OCI-LY3 (cell line): ENCODE measurements at regions not wholly inside any gene's neighbourhood (a gene's known extent, or its start where the extent isn't known, plus 50 kb on each side); places are given as distances from the start of the nearest gene placed in this dataset.

Source experiments
- H2AFZ ChIP-seq: fragments of 200-600, 300-600 bp; shearing (Covaris generic); 2 replicates; pipeline ENCODE4 v1.6.0; 2014; ENCODE audit warnings: antibody characterized with exemption, low read depth, low read length
- H3K27ac ChIP-seq: fragments of 200-600, 300-600 bp; sonication (generic); 2 replicates; pipeline ENCODE4 v1.5.1; 2014; ENCODE audit warnings: mild to moderate bottlenecking, low read length, moderate library complexity, mixed read lengths
- H3K27me3 ChIP-seq: fragments of 200-600, 300-600 bp; sonication (generic); 2 replicates; pipeline ENCODE4 v1.6.1; 2014; ENCODE audit warnings: low read depth, low read length, mixed read lengths
- H3K36me3 ChIP-seq: fragments of 200-600, 300-600 bp; sonication (generic); replicated peaks from 2 replicates; pipeline ENCODE3; 2014; ENCODE audit warnings: low read depth, low read length, mixed read lengths
- H3K4me1 ChIP-seq: fragments of 300-600, 200-600 bp; sonication (generic); 2 replicates; pipeline ENCODE4 v1.6.1; 2014; ENCODE audit warnings: low read length, mixed read lengths
- H3K4me2 ChIP-seq: fragments of 200-600, 300-600 bp; sonication (generic); 2 replicates; pipeline ENCODE4 v1.6.1; 2014; ENCODE audit warnings: low read length, mixed read lengths
- H3K4me3 ChIP-seq: fragments of 300-600, 200-600 bp; sonication (generic); 2 replicates; pipeline ENCODE4 v1.5.1; 2014; ENCODE audit warnings: antibody characterized with exemption, mild to moderate bottlenecking, low read length, moderate library complexity
- H3K79me2 ChIP-seq: fragments of 300-600, 200-600 bp; shearing (Covaris generic); 2 replicates; pipeline ENCODE4 v1.6.1; 2014; ENCODE audit warnings: mild to moderate bottlenecking, low read length, mixed read lengths
- H3K9ac ChIP-seq: fragments of 300-600, 200-600 bp; shearing (Covaris generic); 2 replicates; pipeline ENCODE4 v1.6.0; 2014; ENCODE audit warnings: mild to moderate bottlenecking, low read length, moderate library complexity
- H3K9me3 ChIP-seq: fragments of 200-600, 300-600 bp; shearing (Covaris generic); 2 replicates; pipeline ENCODE4 v1.6.1; 2014; ENCODE audit warnings: low read length, mixed read lengths; ENCODE audit not compliant: insufficient read depth
- H4K20me1 ChIP-seq: fragments of 200-600, 300-600 bp; sonication (generic); 2 replicates; pipeline ENCODE4 v1.6.1; 2016; ENCODE audit warnings: low read length, mixed read lengths; ENCODE audit not compliant: insufficient read depth
- EZH2phosphoT487 ChIP-seq: fragments of 200-600 bp; shearing (Covaris generic); IDR thresholded peaks from 2 replicates; pipeline ENCODE4 v1.6.1; 2018; ENCODE audit warnings: antibody characterized with exemption, mixed run types, low read depth
- TF ChIP-seq, protein P1 (sequence below): fragments of 200-600, 300-600 bp; sonication (generic); IDR thresholded peaks from 2 replicates; pipeline ENCODE4 v1.5.1; 2014; ENCODE audit warnings: antibody characterized with exemption, low read length, low read depth

- Histone ChIP-seq H3K79me2 (no peaks in the 10 kb centered on the region), H3K4me3 (no peak overlapping the region), H3K9ac (no peak overlapping the region), H3K9me3 (no peaks in the 10 kb centered on the region), H3K27me3 (peaks cover 14% of the 10 kb centered on the region; the same call in 1 of the 2 replicates), H3K4me1 (peaks cover 12% of the 10 kb centered on the region), H4K20me1 (no peaks in the 10 kb centered on the region), H3K4me2 (no peak overlapping the region), H3K36me3 (no peaks in the 10 kb centered on the region), H2AFZ (no peak overlapping the region), H3K27ac (no peak overlapping the region)
- TF ChIP-seq EZH2phosphoT487 = no peak
- TF ChIP-seq, protein P1, sequence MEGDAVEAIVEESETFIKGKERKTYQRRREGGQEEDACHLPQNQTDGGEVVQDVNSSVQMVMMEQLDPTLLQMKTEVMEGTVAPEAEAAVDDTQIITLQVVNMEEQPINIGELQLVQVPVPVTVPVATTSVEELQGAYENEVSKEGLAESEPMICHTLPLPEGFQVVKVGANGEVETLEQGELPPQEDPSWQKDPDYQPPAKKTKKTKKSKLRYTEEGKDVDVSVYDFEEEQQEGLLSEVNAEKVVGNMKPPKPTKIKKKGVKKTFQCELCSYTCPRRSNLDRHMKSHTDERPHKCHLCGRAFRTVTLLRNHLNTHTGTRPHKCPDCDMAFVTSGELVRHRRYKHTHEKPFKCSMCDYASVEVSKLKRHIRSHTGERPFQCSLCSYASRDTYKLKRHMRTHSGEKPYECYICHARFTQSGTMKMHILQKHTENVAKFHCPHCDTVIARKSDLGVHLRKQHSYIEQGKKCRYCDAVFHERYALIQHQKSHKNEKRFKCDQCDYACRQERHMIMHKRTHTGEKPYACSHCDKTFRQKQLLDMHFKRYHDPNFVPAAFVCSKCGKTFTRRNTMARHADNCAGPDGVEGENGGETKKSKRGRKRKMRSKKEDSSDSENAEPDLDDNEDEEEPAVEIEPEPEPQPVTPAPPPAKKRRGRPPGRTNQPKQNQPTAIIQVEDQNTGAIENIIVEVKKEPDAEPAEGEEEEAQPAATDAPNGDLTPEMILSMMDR = no peak
These were observed 164.8 kb downstream of the SNAPC1 start for GRCh38 chr14:61927060-61927459.

GRCh38 chr14:61927520-61927919 is 165.3 kb downstream of the SNAPC1 start:
- Histone ChIP-seq H3K4me1 (peaks cover 12% of the 10 kb centered on the region), H3K27me3 (peaks cover 14% of the 10 kb centered on the region; the same call in 1 of the 2 replicates), H3K9ac (no peak overlapping the region), H4K20me1 (no peaks in the 10 kb centered on the region), H3K79me2 (no peaks in the 10 kb centered on the region), H3K36me3 (no peaks in the 10 kb centered on the region), H3K27ac (no peak overlapping the region), H3K4me2 (no peak overlapping the region), H2AFZ (peak overlapping the region; percentile 41; the same call in 1 of the 2 replicates), H3K9me3 (no peaks in the 10 kb centered on the region), H3K4me3 (no peak overlapping the region)
- TF ChIP-seq EZH2phosphoT487 = no peak
- TF ChIP-seq, protein P1 = no peak

- no peaks in the 10 kb centered on the region for H3K36me3 ChIP-seq
- peaks cover 14% of the 10 kb centered on the region; the same call in 1 of the 2 replicates for H3K27me3 ChIP-seq
- no peak overlapping the region for H2AFZ ChIP-seq
- H4K20me1 ChIP-seq = no peaks in the 10 kb centered on the region
- no peaks in the 10 kb centered on the region for H3K9me3 ChIP-seq
- peaks cover 12% of the 10 kb centered on the region for H3K4me1 ChIP-seq
- H3K4me3 ChIP-seq = no peak overlapping the region
- TF ChIP-seq, protein P1 = no peak
- TF ChIP-seq EZH2phosphoT487 = no peak
- H3K79me2 ChIP-seq = no peaks in the 10 kb centered on the region
- H3K27ac ChIP-seq = no peak overlapping the region
- no peak overlapping the region for H3K4me2 ChIP-seq
- no peak overlapping the region for H3K9ac ChIP-seq
These were observed 166.1 kb downstream of the SNAPC1 start for GRCh38 chr14:61928300-61928699.

GRCh38 chr14:61928701-61929100 is 166.5 kb downstream of the SNAPC1 start:
- H3K4me2 ChIP-seq = no peak overlapping the region
- no peak overlapping the region for H2AFZ ChIP-seq
- peaks cover 11% of the 10 kb centered on the region; the same call in 1 of the 2 replicates for H3K27me3 ChIP-seq
- H3K36me3 ChIP-seq = no peaks in the 10 kb centered on the region
- H3K4me1 ChIP-seq = peaks cover 12% of the 10 kb centered on the region
- TF ChIP-seq EZH2phosphoT487 = no peak
- TF ChIP-seq, protein P1 = no peak
- no peaks in the 10 kb centered on the region for H4K20me1 ChIP-seq
- no peaks in the 10 kb centered on the region for H3K9me3 ChIP-seq
- H3K9ac ChIP-seq = no peak overlapping the region
- no peak overlapping the region for H3K4me3 ChIP-seq
- H3K79me2 ChIP-seq = no peaks in the 10 kb centered on the region
- no peak overlapping the region for H3K27ac ChIP-seq
